ENCODE measurements at regions not wholly inside any gene's neighbourhood (a gene's known extent, or its start where the extent isn't known, plus 50 kb on each side); places are given as distances from the start of the nearest gene placed in this dataset.
"Not testable (repeated sequence)": the region's sequence is repeated elsewhere in the genome, so short reads cannot be mapped to it uniquely, and the experiment has no call there.

GRCh38 chr13:21875116-21875515 is 204.2 kb downstream of the FGF9 start:
- intact Hi-C loops (cut with micrococcal nuclease), result no loop called here

- intact Hi-C loops (cut with micrococcal nuclease), result no loop called here
Observed at GRCh38 chr13:21879263-21879914, 208.5 kb downstream of the FGF9 start.

- intact Hi-C loops (cut with micrococcal nuclease), result no loop called here
Observed at GRCh38 chr13:21882766-21883165, 211.9 kb downstream of the FGF9 start.

- intact Hi-C loops (cut with micrococcal nuclease), result no loop called here
Observed at GRCh38 chr13:21883713-21884112, 212.8 kb downstream of the FGF9 start.

- intact Hi-C loops (cut with micrococcal nuclease), result no loop called here
Observed at GRCh38 chr13:21884299-21884909, 213.5 kb downstream of the FGF9 start.

GRCh38 chr13:21884965-21885567 is 214.2 kb downstream of the FGF9 start:
- intact Hi-C loops (cut with micrococcal nuclease), result no loop called here

- intact Hi-C loops (cut with micrococcal nuclease), result no loop called here
Observed at GRCh38 chr13:21885714-21886224, 214.9 kb downstream of the FGF9 start.

- intact Hi-C loops (cut with micrococcal nuclease), result no loop called here
Observed at GRCh38 chr13:21889651-21890050, 218.8 kb downstream of the FGF9 start.

GRCh38 chr13:21890220-21890619 is 219.3 kb downstream of the FGF9 start:
- intact Hi-C loops (cut with micrococcal nuclease), result not testable (repeated sequence)

GRCh38 chr13:21894091-21894490 is 223.2 kb downstream of the FGF9 start:
- intact Hi-C loops (cut with micrococcal nuclease), result no loop called here

GRCh38 chr13:21894703-21895699 is 224.1 kb downstream of the FGF9 start:
- intact Hi-C loops (cut with micrococcal nuclease), result no loop called here

GRCh38 chr13:21895779-21896178 is 224.9 kb downstream of the FGF9 start:
- intact Hi-C loops (cut with micrococcal nuclease), result no loop called here

- intact Hi-C loops (cut with micrococcal nuclease), result no loop called here
Observed at GRCh38 chr13:21897161-21897560, 226.3 kb downstream of the FGF9 start.

GRCh38 chr13:21898459-21898858 is 227.6 kb downstream of the FGF9 start:
- intact Hi-C loops (cut with micrococcal nuclease), result no loop called here

GRCh38 chr13:21898945-21899344 is 228.1 kb downstream of the FGF9 start:
- intact Hi-C loops (cut with micrococcal nuclease), result no loop called here

- intact Hi-C loops (cut with micrococcal nuclease), result no loop called here
Observed at GRCh38 chr13:21901336-21901735, 230.5 kb downstream of the FGF9 start.

GRCh38 chr13:21901811-21902708 is 231.2 kb downstream of the FGF9 start:
- intact Hi-C loops (cut with micrococcal nuclease), result no loop called here

- intact Hi-C loops (cut with micrococcal nuclease), result no loop called here
Observed at GRCh38 chr13:21902709-21903098, 231.8 kb downstream of the FGF9 start.

GRCh38 chr13:21905486-21905885 is 234.6 kb downstream of the FGF9 start:
- intact Hi-C loops (cut with micrococcal nuclease), result no loop called here

- intact Hi-C loops (cut with micrococcal nuclease), result no loop called here
Observed at GRCh38 chr13:21909331-21909730, 238.5 kb downstream of the FGF9 start.
